ENCODE measurements at regions not wholly inside any gene's neighbourhood (a gene's known extent, or its start where the extent isn't known, plus 50 kb on each side); places are given as distances from the start of the nearest gene placed in this dataset.
A peak's percentile ranks its signal among the peaks of the same experiment; 100 is the strongest.

- Histone ChIP-seq H3K4me3 (no peak overlapping the region), H3K27ac (no peak overlapping the region), H3K27me3 (no peaks in the 10 kb centered on the region), H3K36me3 (no peaks in the 10 kb centered on the region), H3K9me3 (no peaks in the 10 kb centered on the region), H3K4me1 (peaks cover 0 to 26% (median 0%) of the 10 kb centered on the region in 9 donors)
- ATAC-seq: no peak
- DNase-seq: no peak
- intact Hi-C loops (cut with DNase I): no loop called here
- TF ChIP-seq CTCF (IDR thresholded peaks at IDR 0.05): no peak
- 66 to 75% methylated on average over 5 of the region's 5 CpGs for WGBS, 2 donors
Measured at GRCh38 chr13:91141543-91142061, 205.9 kb upstream of the MIR17HG start.

GRCh38 chr13:91142572-91142971 lies 204.9 kb upstream of the MIR17HG start:
- intact Hi-C loops (cut with DNase I): no loop called here
- DNase-seq: no peak
- H3K27ac ChIP-seq: no peak overlapping the region
- TF ChIP-seq CTCF (IDR thresholded peaks at IDR 0.05): no peak
- no peaks in the 10 kb centered on the region for H3K9me3 ChIP-seq
- WGBS, 2 donors: 42 to 63% methylated on average over 2 of the region's 2 CpGs
- no peak overlapping the region for H3K4me3 ChIP-seq
- peaks cover 0 to 26% (median 0%) of the 10 kb centered on the region in 9 donors for H3K4me1 ChIP-seq
- no peak for ATAC-seq
- H3K27me3 ChIP-seq: no peaks in the 10 kb centered on the region
- H3K36me3 ChIP-seq: no peaks in the 10 kb centered on the region

- no peak for TF ChIP-seq CTCF (IDR thresholded peaks at IDR 0.05)
- ATAC-seq (peak in 7 of 8 donors; percentile 47 to 77 (median 55)), DNase-seq (no peak)
- no peaks in the 10 kb centered on the region for H3K27me3 ChIP-seq
- no peaks in the 10 kb centered on the region for H3K36me3 ChIP-seq
- H3K9me3 ChIP-seq: no peaks in the 10 kb centered on the region
- intact Hi-C loops (cut with DNase I): no loop called here
- 11 to 26% methylated on average over 2 of the region's 2 CpGs for WGBS, 2 donors
- no peak overlapping the region for H3K4me3 ChIP-seq
- peaks cover 0 to 26% (median 0%) of the 10 kb centered on the region in 9 donors for H3K4me1 ChIP-seq
- H3K27ac ChIP-seq: no peak overlapping the region
Measured at GRCh38 chr13:91144054-91144453, 203.4 kb upstream of the MIR17HG start.

- no peak for DNase-seq
- no peak for TF ChIP-seq CTCF (IDR thresholded peaks at IDR 0.05)
- Histone ChIP-seq H3K9me3 (no peaks in the 10 kb centered on the region), H3K27me3 (no peaks in the 10 kb centered on the region), H3K4me1 (peaks cover 0 to 26% (median 0%) of the 10 kb centered on the region in 9 donors), H3K4me3 (no peak overlapping the region), H3K27ac (no peak overlapping the region), H3K36me3 (no peaks in the 10 kb centered on the region)
- intact Hi-C loops (cut with DNase I): no loop called here
- ATAC-seq: no peak
- WGBS, 2 donors: 65 to 67% methylated on average over 2 of the region's 2 CpGs
Measured at GRCh38 chr13:91144486-91144885, 203.0 kb upstream of the MIR17HG start.

Measured in heart right ventricle (tissue), 16 donors.